ENCODE measurements at regions not wholly inside any gene's neighbourhood (a gene's known extent, or its start where the extent isn't known, plus 50 kb on each side); places are given as distances from the start of the nearest gene placed in this dataset.

- peak in 33 of 56 donors; percentile 4 to 63 (median 31) for DNase-seq
These were observed 65.0 kb upstream of the SLC2A12 start for GRCh38 chr6:134117409-134117808.

GRCh38 chr6:134115715-134116074 is 63.3 kb upstream of the SLC2A12 start:
- peak in 46 of 56 donors; percentile 7 to 76 (median 49) for DNase-seq

- DNase-seq, result peak in 3 of 56 donors; percentile 14 to 65 (median 52)
These were observed 62.7 kb upstream of the SLC2A12 start for GRCh38 chr6:134114918-134115714.

GRCh38 chr6:134114489-134114888 is 62.1 kb upstream of the SLC2A12 start:
- DNase-seq, result no peak

- DNase-seq, result no peak
These were observed 59.3 kb upstream of the SLC2A12 start for GRCh38 chr6:134111726-134112125.

- DNase-seq, result peak in 11 of 56 donors; percentile 5 to 24 (median 13)
These were observed 58.7 kb upstream of the SLC2A12 start for GRCh38 chr6:134111062-134111677.

- DNase-seq, result no peak
These were observed 54.3 kb upstream of the SLC2A12 start for GRCh38 chr6:134106702-134107101.

GRCh38 chr6:134105940-134106339 is 53.5 kb upstream of the SLC2A12 start:
- DNase-seq, result no peak

- DNase-seq, result no peak
These were observed 50.6 kb upstream of the SLC2A12 start for GRCh38 chr6:134103006-134103405.
